ENCODE measurements at regions not wholly inside any gene's neighbourhood (a gene's known extent, or its start where the extent isn't known, plus 50 kb on each side); places are given as distances from the start of the nearest gene placed in this dataset.
"Not testable (repeated sequence)": the region's sequence is repeated elsewhere in the genome, so short reads cannot be mapped to it uniquely, and the experiment has no call there.

DNA sequence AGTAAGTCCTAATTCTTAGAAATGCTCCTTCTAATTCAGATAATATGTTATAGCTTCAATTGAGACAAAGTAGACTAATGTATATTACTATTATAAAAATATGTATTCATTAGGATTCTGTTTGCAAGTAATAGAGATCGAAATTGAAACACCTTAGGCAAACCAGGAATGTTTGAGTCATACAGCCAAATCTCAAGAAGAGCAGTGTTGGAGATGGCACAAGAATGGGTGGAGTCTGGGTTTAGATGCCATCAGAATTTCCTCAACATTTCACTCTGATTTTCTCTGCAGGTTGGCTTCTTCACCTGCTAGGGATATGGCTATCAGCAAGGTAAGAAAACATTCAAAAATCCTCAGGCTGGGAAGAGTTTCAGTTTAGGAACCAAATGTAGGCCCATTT lies 405.4 kb downstream of the CCDC85A start:
- no peak overlapping the region for H2AFZ ChIP-seq
- no peaks in the 10 kb centered on the region for H3F3A ChIP-seq (ENCODE audit: insufficient read depth, low read depth)
- H3K4me2 ChIP-seq = no peak overlapping the region
- no peaks in the 10 kb centered on the region for H3K4me1 ChIP-seq (replicated peaks; ENCODE audit: insufficient read depth)
- H3K27me3 ChIP-seq (ENCODE audit: insufficient read depth, low read depth) = no peaks in the 10 kb centered on the region
- H3K27ac ChIP-seq = no peak overlapping the region
- H3K4me3 ChIP-seq = no peak overlapping the region
- BruUV-seq (replicated peaks) = no TSS peak
- H3K36me3 ChIP-seq (ENCODE audit: low read depth) = no peaks in the 10 kb centered on the region
- intact Hi-C loops (cut with micrococcal nuclease; ENCODE audit: unreplicated experiment) = loop anchor here (10.0 kb wide), 1 partner anchor 156 kb away; no protein-coding TSS in a partner anchor
- ChIA-PET POLR2A (ENCODE audit: unreplicated experiment) (no interaction called here), CTCF (interaction anchor here (0.6 kb wide), 1 partner anchor 818 kb away, joined by 3 read pairs; no protein-coding TSS in a partner anchor)
- TF ChIP-seq, protein P1, sequence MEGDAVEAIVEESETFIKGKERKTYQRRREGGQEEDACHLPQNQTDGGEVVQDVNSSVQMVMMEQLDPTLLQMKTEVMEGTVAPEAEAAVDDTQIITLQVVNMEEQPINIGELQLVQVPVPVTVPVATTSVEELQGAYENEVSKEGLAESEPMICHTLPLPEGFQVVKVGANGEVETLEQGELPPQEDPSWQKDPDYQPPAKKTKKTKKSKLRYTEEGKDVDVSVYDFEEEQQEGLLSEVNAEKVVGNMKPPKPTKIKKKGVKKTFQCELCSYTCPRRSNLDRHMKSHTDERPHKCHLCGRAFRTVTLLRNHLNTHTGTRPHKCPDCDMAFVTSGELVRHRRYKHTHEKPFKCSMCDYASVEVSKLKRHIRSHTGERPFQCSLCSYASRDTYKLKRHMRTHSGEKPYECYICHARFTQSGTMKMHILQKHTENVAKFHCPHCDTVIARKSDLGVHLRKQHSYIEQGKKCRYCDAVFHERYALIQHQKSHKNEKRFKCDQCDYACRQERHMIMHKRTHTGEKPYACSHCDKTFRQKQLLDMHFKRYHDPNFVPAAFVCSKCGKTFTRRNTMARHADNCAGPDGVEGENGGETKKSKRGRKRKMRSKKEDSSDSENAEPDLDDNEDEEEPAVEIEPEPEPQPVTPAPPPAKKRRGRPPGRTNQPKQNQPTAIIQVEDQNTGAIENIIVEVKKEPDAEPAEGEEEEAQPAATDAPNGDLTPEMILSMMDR (conservative IDR thresholded peaks at IDR 0.05) = no peak
- no peak for TF ChIP-seq EZH2 (IDR thresholded peaks at IDR 0.05; ENCODE audit: low read depth)
- H3K9me2 ChIP-seq (ENCODE audit: insufficient read depth) = no peaks in the 10 kb centered on the region
- no peaks in the 10 kb centered on the region for H4K20me1 ChIP-seq (ENCODE audit: insufficient read depth)
- H3K9me3 ChIP-seq (ENCODE audit: insufficient read depth, low read depth) = no peaks in the 10 kb centered on the region
- H3K79me2 ChIP-seq (ENCODE audit: low read depth) = no peaks in the 10 kb centered on the region
- DNase-seq = no peak

DNA sequence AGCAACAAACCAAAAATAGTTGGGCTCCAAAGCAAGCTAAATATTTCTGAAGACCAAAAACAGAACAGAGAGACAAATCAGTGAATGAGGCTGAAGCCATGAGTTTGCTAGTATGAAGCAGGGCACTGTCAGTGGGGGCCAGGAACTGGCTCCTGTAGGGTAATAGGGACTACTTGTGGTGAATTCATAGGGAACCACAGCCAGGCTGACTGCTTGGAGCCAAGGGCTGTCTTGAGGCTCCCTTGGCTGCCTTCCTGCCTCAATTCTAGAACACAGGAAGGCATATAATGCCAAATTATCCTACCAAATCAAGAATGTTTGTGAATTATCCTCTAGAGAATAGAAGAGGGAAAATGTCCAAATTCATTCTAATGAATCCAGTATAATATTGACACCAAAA lies 406.0 kb downstream of the CCDC85A start:
- no peak overlapping the region for H2AFZ ChIP-seq
- intact Hi-C loops (cut with micrococcal nuclease; ENCODE audit: unreplicated experiment) = loop anchor here (10.0 kb wide), 1 partner anchor 155 kb away; no protein-coding TSS in a partner anchor
- H3K36me3 ChIP-seq (ENCODE audit: low read depth) = no peaks in the 10 kb centered on the region
- H4K20me1 ChIP-seq (ENCODE audit: insufficient read depth) = no peaks in the 10 kb centered on the region
- H3K4me2 ChIP-seq = no peak overlapping the region
- no peaks in the 10 kb centered on the region for H3K79me2 ChIP-seq (ENCODE audit: low read depth)
- no peaks in the 10 kb centered on the region for H3K9me2 ChIP-seq (ENCODE audit: insufficient read depth)
- BruUV-seq (replicated peaks) = no TSS peak
- TF ChIP-seq, protein P1 (conservative IDR thresholded peaks at IDR 0.05) = no peak
- TF ChIP-seq EZH2 (IDR thresholded peaks at IDR 0.05; ENCODE audit: low read depth) = no peak
- CTCF ChIA-PET = no interaction called here
- POLR2A ChIA-PET (ENCODE audit: unreplicated experiment) = no interaction called here
- H3K4me3 ChIP-seq = no peak overlapping the region
- no peaks in the 10 kb centered on the region for H3K27me3 ChIP-seq (ENCODE audit: insufficient read depth, low read depth)
- DNase-seq = no peak
- H3K4me1 ChIP-seq (replicated peaks; ENCODE audit: insufficient read depth) = no peaks in the 10 kb centered on the region
- H3K9me3 ChIP-seq (ENCODE audit: insufficient read depth, low read depth) = no peaks in the 10 kb centered on the region
- no peak overlapping the region for H3K27ac ChIP-seq
- H3F3A ChIP-seq (ENCODE audit: insufficient read depth, low read depth) = no peaks in the 10 kb centered on the region

- H3K79me2 ChIP-seq (ENCODE audit: low read depth) = no peaks in the 10 kb centered on the region
- ChIA-PET CTCF (no interaction called here), POLR2A (ENCODE audit: unreplicated experiment) (no interaction called here)
- DNase-seq = no peak
- no peaks in the 10 kb centered on the region for H3K27me3 ChIP-seq (ENCODE audit: insufficient read depth, low read depth)
- TF ChIP-seq, protein P1 (conservative IDR thresholded peaks at IDR 0.05) = no peak
- TF ChIP-seq EZH2 (IDR thresholded peaks at IDR 0.05; ENCODE audit: low read depth) = no peak
- intact Hi-C loops (cut with micrococcal nuclease; ENCODE audit: unreplicated experiment) = no loop called here
- no peak overlapping the region for H2AFZ ChIP-seq
- H3K36me3 ChIP-seq (ENCODE audit: low read depth) = no peaks in the 10 kb centered on the region
- no peaks in the 10 kb centered on the region for H3F3A ChIP-seq (ENCODE audit: insufficient read depth, low read depth)
- H4K20me1 ChIP-seq (ENCODE audit: insufficient read depth) = no peaks in the 10 kb centered on the region
- no TSS peak for BruUV-seq (replicated peaks)
- no peaks in the 10 kb centered on the region for H3K9me3 ChIP-seq (ENCODE audit: insufficient read depth, low read depth)
- no peaks in the 10 kb centered on the region for H3K9me2 ChIP-seq (ENCODE audit: insufficient read depth)
- H3K4me3 ChIP-seq = no peak overlapping the region
- H3K4me1 ChIP-seq (replicated peaks; ENCODE audit: insufficient read depth) = no peaks in the 10 kb centered on the region
- H3K27ac ChIP-seq = no peak overlapping the region
- no peak overlapping the region for H3K4me2 ChIP-seq
Observed at GRCh38 chr2:56590611-56591010, 406.8 kb downstream of the CCDC85A start.

DNA sequence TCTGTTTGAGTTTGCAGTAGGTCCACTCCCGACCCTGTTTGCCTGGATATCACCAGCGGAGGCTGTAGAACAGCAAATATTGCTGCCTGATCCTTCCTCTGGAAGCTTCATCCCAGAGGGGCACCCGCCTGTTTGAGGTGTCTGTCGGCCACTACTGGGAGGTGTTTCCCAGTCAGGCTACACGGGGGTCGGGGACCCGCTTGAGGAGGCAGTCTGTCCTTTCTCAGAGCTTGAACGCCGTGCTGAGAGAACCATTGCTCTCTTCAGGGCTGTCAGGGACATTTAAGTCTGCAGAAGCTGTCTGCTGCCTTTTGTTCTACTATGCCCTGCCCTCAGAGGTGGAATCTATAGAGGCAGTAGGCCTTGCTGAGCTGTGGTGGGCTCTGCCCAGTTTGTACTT lies 422.3 kb downstream of the CCDC85A start:
- H2AFZ ChIP-seq; H3K4me1 ChIP-seq (replicated peaks; ENCODE audit: insufficient read depth); H3K4me3 ChIP-seq; POLR2A ChIA-PET (ENCODE audit: unreplicated experiment); H3K9me2 ChIP-seq (ENCODE audit: insufficient read depth); H3K36me3 ChIP-seq (ENCODE audit: low read depth); H4K20me1 ChIP-seq (ENCODE audit: insufficient read depth); H3K79me2 ChIP-seq (ENCODE audit: low read depth); BruUV-seq (replicated peaks); H3K9me3 ChIP-seq (ENCODE audit: insufficient read depth, low read depth); CTCF ChIA-PET; H3K27me3 ChIP-seq (ENCODE audit: insufficient read depth, low read depth); DNase-seq; H3F3A ChIP-seq (ENCODE audit: insufficient read depth, low read depth); H3K27ac ChIP-seq; H3K4me2 ChIP-seq; intact Hi-C loops (cut with micrococcal nuclease; ENCODE audit: unreplicated experiment): not testable (repeated sequence)

Measured in PC-9 (cell line).